GM12878 (cell line): ENCODE measurements at regions not wholly inside any gene's neighbourhood (a gene's known extent, or its start where the extent isn't known, plus 50 kb on each side); places are given as distances from the start of the nearest gene placed in this dataset.

Source experiments
- ATAC-seq: fragments of 200-7000 bp; cut with Tn5 transposase; 3 replicates; pipeline ENCODE4 v1.9.1; 2020; ENCODE audit warnings: mild to moderate bottlenecking, moderate library complexity
- BruUV-seq: library from RNA; stranded (reverse); fragments of 400-500 nt; replicated peaks from 2 replicates; lab custom pipeline; 2021; lab: Mats Ljungman, UMichigan
- CTCF ChIA-PET: fragments of 300-600 bp; sonication (Branson Sonifier 250); formaldehyde crosslinking; extraction: SDS; loops from one replicate; lab custom pipeline; 2021; ENCODE audit warnings: inconsistent platforms; lab: Yijun Ruan, JAX
- POLR2A ChIA-PET: fragments of 350-600 bp; formaldehyde crosslinking; extraction: SDS; loops from one replicate; lab custom pipeline; 2021; ENCODE audit warnings: inconsistent platforms; lab: Charles Lee
- RAD21 ChIA-PET: fragments of 300-600 bp; sonication (Branson Sonifier 250); formaldehyde crosslinking; loops from one replicate; lab custom pipeline; 2023; ENCODE audit warnings: antibody characterized with exemption; ENCODE audit not compliant: unreplicated experiment; lab: Charles Lee
- SMC1A ChIA-PET: fragments of 300-600 bp; sonication (Branson Sonifier 250); formaldehyde crosslinking; loops from one replicate; lab custom pipeline; 2023; ENCODE audit not compliant: unreplicated experiment, uncharacterized antibody; lab: Charles Lee
- DNase-seq: peaks from one replicate; pipeline ENCODE4 v3.0.0-alpha.2; 2011; ENCODE audit warnings: low read depth, low spot score
- FAIRE-seq: peaks from 3 replicates; lab custom pipeline; 2011; peaks lifted over from hg19 to GRCh38; lab: Jason Lieb, UNC
- H2AFZ ChIP-seq: 2 replicates; pipeline ENCODE4 v1.6.0; 2011; ENCODE audit warnings: low read depth, low read length, control low read depth; ENCODE audit not compliant: control insufficient read depth
- H3K27ac ChIP-seq: 2 replicates; pipeline ENCODE4 v1.5.1; 2011; ENCODE audit warnings: control low read depth; ENCODE audit not compliant: control insufficient read depth, insufficient read depth
- H3K27me3 ChIP-seq, 2 experiments: replicated peaks in 1 of 2; 2 replicates each; pipeline versions ENCODE4 v1.6.0 to v1.6.1; 2011; ENCODE audit warnings: low read length in 1 of 2; ENCODE audit not compliant: control insufficient read depth in 2 of 2, insufficient read depth in 2 of 2
- H3K36me3 ChIP-seq, 2 experiments: 2 replicates each; pipeline ENCODE4 v1.5.1; 2011; ENCODE audit warnings: low read length in 1 of 2; ENCODE audit not compliant: control insufficient read depth in 2 of 2, insufficient read depth in 2 of 2
- H3K4me1 ChIP-seq: 2 replicates; pipeline ENCODE4 v1.6.1; 2011; ENCODE audit warnings: mild to moderate bottlenecking, low read length, moderate library complexity, mixed read lengths; ENCODE audit not compliant: control insufficient read depth, insufficient read depth
- H3K4me2 ChIP-seq: 2 replicates; pipeline ENCODE4 v1.6.0; 2011; ENCODE audit warnings: control low read depth; ENCODE audit not compliant: control insufficient read depth, insufficient read depth
- H3K4me3 ChIP-seq: fragments of 200-600 bp; sonication (generic); 2 replicates; pipeline ENCODE4 v1.5.1; 2016
- H3K79me2 ChIP-seq: 2 replicates; pipeline ENCODE4 v1.6.0; 2011; ENCODE audit warnings: low read length; ENCODE audit not compliant: control insufficient read depth, insufficient read depth
- H3K9ac ChIP-seq: 2 replicates; pipeline ENCODE4 v1.8.0; 2011; ENCODE audit warnings: low read length, control low read depth, mixed read lengths; ENCODE audit not compliant: control insufficient read depth, insufficient read depth
- H3K9me3 ChIP-seq: replicated peaks from 3 replicates; pipeline ENCODE4 v1.5.1; 2011; ENCODE audit warnings: mild to moderate bottlenecking, low read length; ENCODE audit not compliant: control insufficient read depth, insufficient read depth
- H4K20me1 ChIP-seq: 2 replicates; pipeline ENCODE4 v1.6.0; 2011; ENCODE audit not compliant: control insufficient read depth, insufficient read depth
- ASH2L ChIP-seq: fragments of 300-600, 200-600 bp; sonication (generic); IDR thresholded peaks from 2 replicates; pipeline ENCODE4 v1.6.1; 2017; ENCODE audit warnings: low read depth, mild to moderate bottlenecking, borderline replicate concordance
- CBX5 ChIP-seq: sonication (generic); IDR thresholded peaks from 2 replicates; pipeline ENCODE4 v1.6.1; 2016; ENCODE audit warnings: low read depth, moderate library complexity, mild to moderate bottlenecking, inconsistent platforms
- CREM ChIP-seq: IDR thresholded peaks from 2 replicates; pipeline ENCODE4 v1.6.1; 2014; ENCODE audit warnings: antibody characterized with exemption, low read depth
- GABPA ChIP-seq: IDR thresholded peaks from 2 replicates; pipeline ENCODE4 v1.6.1; 2014; ENCODE audit warnings: antibody characterized with exemption, low read depth, mild to moderate bottlenecking, inconsistent platforms
- GATAD2B ChIP-seq: fragments of 450-650 bp; conservative IDR thresholded peaks from 2 replicates; pipeline ENCODE4 v1.6.1; 2017; ENCODE audit warnings: low read depth, mild to moderate bottlenecking, moderate library complexity
- KAT2A ChIP-seq: conservative IDR thresholded peaks from 2 replicates; pipeline ENCODE4 v1.6.1; 2011; ENCODE audit warnings: low read depth, low read length; ENCODE audit not compliant: control insufficient read depth
- KDM1A ChIP-seq: fragments of 200-600 bp; sonication (generic); IDR thresholded peaks from 2 replicates; pipeline ENCODE4 v1.6.1; 2016; ENCODE audit warnings: borderline replicate concordance
- MEF2A ChIP-seq: IDR thresholded peaks from 2 replicates; pipeline ENCODE4 v1.6.1; 2011; ENCODE audit warnings: low read depth, mild to moderate bottlenecking, low read length, moderate library complexity; ENCODE audit not compliant: insufficient read depth
- MEF2B ChIP-seq: fragments of 450-650 bp; IDR thresholded peaks from 2 replicates; pipeline ENCODE4 v1.6.1; 2018; ENCODE audit warnings: mild to moderate bottlenecking, moderate library complexity; ENCODE audit not compliant: partially characterized antibody, poor library complexity, severe bottlenecking
- NBN ChIP-seq: fragments of 450-650 bp; IDR thresholded peaks from 2 replicates; pipeline ENCODE4 v1.6.1; 2016
- NFYA ChIP-seq: IDR thresholded peaks from 2 replicates; pipeline ENCODE4 v1.6.1; 2011; ENCODE audit warnings: low read depth, mild to moderate bottlenecking, low read length, improper control_type of control experiment, borderline replicate concordance
- PAX5 ChIP-seq: IDR thresholded peaks from 2 replicates; pipeline ENCODE4 v1.6.1; 2011; ENCODE audit warnings: low read depth, low read length, borderline replicate concordance
- POLR2AphosphoS2 ChIP-seq: IDR thresholded peaks from 2 replicates; pipeline ENCODE4 v1.6.1; 2011; ENCODE audit warnings: low read depth, mild to moderate bottlenecking, low read length, improper control_type of control experiment, moderate library complexity
- RAD51 ChIP-seq: fragments of 450-650 bp; IDR thresholded peaks from 2 replicates; pipeline ENCODE4 v1.6.1; 2016; ENCODE audit warnings: moderate library complexity, mild to moderate bottlenecking, inconsistent platforms
- RB1 ChIP-seq: fragments of 450-650 bp; formaldehyde crosslinking; IDR thresholded peaks from 2 replicates; pipeline ENCODE4 v1.6.1; 2017; ENCODE audit warnings: mild to moderate bottlenecking, borderline replicate concordance
- SIX5 ChIP-seq: IDR thresholded peaks from 2 replicates; pipeline ENCODE4 v1.6.1; 2011; ENCODE audit warnings: mild to moderate bottlenecking, low read depth, low read length, moderate library complexity; ENCODE audit not compliant: severe bottlenecking
- STAT1 ChIP-seq: fragments of 450-650 bp; conservative IDR thresholded peaks from 2 replicates; pipeline ENCODE4 v1.6.1; 2014; ENCODE audit warnings: antibody characterized with exemption, mild to moderate bottlenecking
- YBX1 ChIP-seq: fragments of 450-650 bp; IDR thresholded peaks from 2 replicates; pipeline ENCODE4 v1.6.1; 2016; ENCODE audit warnings: antibody characterized with exemption
- WGBS: methylation state at CpG from one replicate; pipeline ENCODE4 v1.1.6; 2016; ENCODE audit warnings: low lambda C conversion rate; ENCODE audit not compliant: insufficient replicate concordance, insufficient coverage; ENCODE audit errors: missing lambda C conversion rate; 5-methylcytosine and 5-hydroxymethylcytosine counted together
- in situ Hi-C: fragments of 300-500 bp; cut with MboI; formaldehyde crosslinking; loops from 9 replicates; pipeline ENCODE4 v1.14.3; 2018; ENCODE audit warnings: mixed read lengths
- intact Hi-C: fragments of 100-400 bp; cut with micrococcal nuclease; formaldehyde crosslinking; loops from one replicate; pipeline ENCODE4 v1.14.2; 2022; ENCODE audit not compliant: unreplicated experiment
- TF ChIP-seq, protein P1 (sequence below): fragments of 450-650 bp; IDR thresholded peaks from 2 replicates; pipeline ENCODE4 v1.6.1; 2017; ENCODE audit warnings: mild to moderate bottlenecking
- TF ChIP-seq, protein P2 (sequence below): fragments of 450-650 bp; IDR thresholded peaks from 2 replicates; pipeline ENCODE4 v1.6.1; 2017; ENCODE audit warnings: mild to moderate bottlenecking, low read depth, inconsistent platforms; ENCODE audit not compliant: poor library complexity, severe bottlenecking

GRCh38 chr10:31179091-31179680 lies 139.8 kb upstream of the ZEB1 start:
- Histone ChIP-seq H3K9ac (no peak overlapping the region), H3K4me2 (no peak overlapping the region), H2AFZ (no peak overlapping the region), H3K4me1 (no peaks in the 10 kb centered on the region), H3K27me3 (no peaks in the 10 kb centered on the region), H3K4me3 (no peak overlapping the region), H3K27ac (no peak overlapping the region), H3K9me3 (no peaks in the 10 kb centered on the region; the same call in 2 of the 3 replicates), H3K36me3 (no peaks in the 10 kb centered on the region), H4K20me1 (no peaks in the 10 kb centered on the region), H3K79me2 (no peaks in the 10 kb centered on the region)
- ChIA-PET RAD21 (no interaction called here), POLR2A (no interaction called here), SMC1A (no interaction called here), CTCF (no interaction called here)
- TF ChIP-seq NFYA, result no peak
- no peak for TF ChIP-seq KDM1A
- TF ChIP-seq, protein P1, sequence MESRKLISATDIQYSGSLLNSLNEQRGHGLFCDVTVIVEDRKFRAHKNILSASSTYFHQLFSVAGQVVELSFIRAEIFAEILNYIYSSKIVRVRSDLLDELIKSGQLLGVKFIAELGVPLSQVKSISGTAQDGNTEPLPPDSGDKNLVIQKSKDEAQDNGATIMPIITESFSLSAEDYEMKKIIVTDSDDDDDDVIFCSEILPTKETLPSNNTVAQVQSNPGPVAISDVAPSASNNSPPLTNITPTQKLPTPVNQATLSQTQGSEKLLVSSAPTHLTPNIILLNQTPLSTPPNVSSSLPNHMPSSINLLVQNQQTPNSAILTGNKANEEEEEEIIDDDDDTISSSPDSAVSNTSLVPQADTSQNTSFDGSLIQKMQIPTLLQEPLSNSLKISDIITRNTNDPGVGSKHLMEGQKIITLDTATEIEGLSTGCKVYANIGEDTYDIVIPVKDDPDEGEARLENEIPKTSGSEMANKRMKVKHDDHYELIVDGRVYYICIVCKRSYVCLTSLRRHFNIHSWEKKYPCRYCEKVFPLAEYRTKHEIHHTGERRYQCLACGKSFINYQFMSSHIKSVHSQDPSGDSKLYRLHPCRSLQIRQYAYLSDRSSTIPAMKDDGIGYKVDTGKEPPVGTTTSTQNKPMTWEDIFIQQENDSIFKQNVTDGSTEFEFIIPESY, result no peak
- TF ChIP-seq KAT2A, result no peak
- no peak for TF ChIP-seq RB1
- TF ChIP-seq GABPA, result no peak
- TF ChIP-seq, protein P2, sequence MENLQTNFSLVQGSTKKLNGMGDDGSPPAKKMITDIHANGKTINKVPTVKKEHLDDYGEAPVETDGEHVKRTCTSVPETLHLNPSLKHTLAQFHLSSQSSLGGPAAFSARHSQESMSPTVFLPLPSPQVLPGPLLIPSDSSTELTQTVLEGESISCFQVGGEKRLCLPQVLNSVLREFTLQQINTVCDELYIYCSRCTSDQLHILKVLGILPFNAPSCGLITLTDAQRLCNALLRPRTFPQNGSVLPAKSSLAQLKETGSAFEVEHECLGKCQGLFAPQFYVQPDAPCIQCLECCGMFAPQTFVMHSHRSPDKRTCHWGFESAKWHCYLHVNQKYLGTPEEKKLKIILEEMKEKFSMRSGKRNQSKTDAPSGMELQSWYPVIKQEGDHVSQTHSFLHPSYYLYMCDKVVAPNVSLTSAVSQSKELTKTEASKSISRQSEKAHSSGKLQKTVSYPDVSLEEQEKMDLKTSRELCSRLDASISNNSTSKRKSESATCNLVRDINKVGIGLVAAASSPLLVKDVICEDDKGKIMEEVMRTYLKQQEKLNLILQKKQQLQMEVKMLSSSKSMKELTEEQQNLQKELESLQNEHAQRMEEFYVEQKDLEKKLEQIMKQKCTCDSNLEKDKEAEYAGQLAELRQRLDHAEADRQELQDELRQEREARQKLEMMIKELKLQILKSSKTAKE, result no peak
- no peak for TF ChIP-seq CREM
- no peak for TF ChIP-seq PAX5
- no peak for TF ChIP-seq POLR2AphosphoS2
- TF ChIP-seq YBX1, result no peak
- no peak for TF ChIP-seq RAD51
- TF ChIP-seq MEF2B, result no peak
- no peak for TF ChIP-seq ASH2L
- TF ChIP-seq STAT1, result no peak
- TF ChIP-seq SIX5, result no peak
- no peak for TF ChIP-seq CBX5
- no peak for TF ChIP-seq GATAD2B
- TF ChIP-seq MEF2A, result no peak
- no peak for TF ChIP-seq NBN
- no peak for DNase-seq
- 63% methylated on average over 5 of the region's 5 CpGs for WGBS
- in situ Hi-C loops (no loop called here), intact Hi-C loops (no loop called here)
- ATAC-seq, result no peak
- no TSS peak for BruUV-seq
- no peak for FAIRE-seq
